GM19238 (cell line): ENCODE measurements at regions not wholly inside any gene's neighbourhood (a gene's known extent, or its start where the extent isn't known, plus 50 kb on each side); places are given as distances from the start of the nearest gene placed in this dataset.

Experiments
- DNase-seq: peaks from one replicate; pipeline ENCODE4 v3.0.0; 2011; ENCODE audit warnings: low spot score; ENCODE audit not compliant: insufficient read length

- DNase-seq: peak; percentile 1
These were observed 874.1 kb downstream of the GRM8 start for GRCh38 chr7:126378642-126379041.

- DNase-seq: no peak
These were observed 882.6 kb downstream of the GRM8 start for GRCh38 chr7:126370038-126370668.

DNA sequence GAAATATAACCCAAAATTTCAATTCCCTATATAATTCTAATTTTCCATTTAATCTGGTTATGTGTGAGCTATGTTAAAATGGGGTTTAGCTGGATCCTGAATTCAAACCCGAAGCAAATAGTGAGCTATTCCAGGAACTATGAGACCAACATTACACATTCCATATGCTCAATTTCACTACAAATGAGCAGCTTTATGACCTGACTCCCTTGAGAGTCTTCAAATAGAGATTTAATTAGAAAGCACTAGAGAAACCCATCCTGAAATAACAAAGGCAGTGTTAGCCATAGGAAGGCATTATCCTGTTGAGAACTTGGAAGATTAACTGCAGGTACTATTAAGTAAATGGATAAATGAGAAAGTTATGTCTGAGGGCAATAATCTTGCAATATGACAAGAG, 890.0 kb downstream of the GRM8 start:
- no peak for DNase-seq

- no peak for DNase-seq
These were observed 891.6 kb downstream of the GRM8 start for GRCh38 chr7:126361183-126361582.

DNA sequence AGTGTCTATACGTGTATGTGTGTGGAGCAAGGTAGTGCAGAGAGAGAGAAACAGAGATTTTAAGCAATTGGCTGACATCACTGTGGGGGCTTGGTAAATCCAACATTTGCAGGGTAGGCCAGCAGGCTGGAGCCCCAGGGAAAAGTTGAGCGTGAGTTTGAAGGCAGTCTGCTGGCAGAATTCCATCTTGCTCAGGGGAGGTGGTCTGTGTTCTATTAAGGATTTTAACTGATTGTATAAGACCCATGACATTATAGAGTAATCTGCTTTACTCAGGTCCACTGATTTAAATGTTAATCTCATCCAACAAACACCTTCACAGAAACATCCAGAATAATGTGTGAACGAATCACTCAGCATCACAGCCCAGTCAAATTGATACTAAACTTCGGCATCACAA, 912.9 kb downstream of the GRM8 start:
- no peak for DNase-seq

DNA sequence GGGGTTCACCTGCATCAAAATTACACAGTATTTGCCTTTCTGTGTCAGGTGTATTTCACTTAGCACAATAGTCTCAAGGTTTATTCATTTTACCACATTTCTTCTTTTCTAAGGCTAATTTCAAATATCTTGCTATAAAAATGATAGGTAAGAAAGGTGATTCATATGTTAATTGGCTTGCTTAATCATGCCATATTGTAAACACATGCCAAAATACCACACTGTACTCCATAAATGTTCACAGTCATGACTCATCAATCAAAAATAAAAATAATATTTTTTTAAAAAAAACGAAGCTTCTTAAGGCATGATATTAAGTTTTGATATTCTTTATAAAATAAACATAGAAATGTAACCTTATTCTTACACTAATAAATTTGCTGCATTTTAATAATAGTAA, 947.1 kb downstream of the GRM8 start:
- DNase-seq: no peak

DNA sequence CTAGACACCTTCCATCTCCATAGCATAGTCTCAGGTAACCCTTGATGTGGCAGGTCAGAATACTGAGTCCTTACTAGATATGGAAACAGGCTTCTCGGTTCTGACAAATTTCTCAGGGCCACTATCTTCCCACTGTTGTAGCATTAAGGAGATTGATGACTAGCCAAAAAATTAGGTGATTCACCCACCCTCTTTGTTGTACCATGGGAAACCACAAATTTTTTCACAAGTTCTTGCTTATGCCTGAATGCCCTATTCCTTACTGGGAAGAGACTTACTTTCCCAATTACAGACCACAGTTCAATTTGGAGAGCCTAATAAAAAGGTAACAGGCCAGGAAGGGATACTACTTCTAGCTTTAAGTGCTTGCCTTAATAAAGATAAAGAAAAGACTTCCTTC, 948.8 kb downstream of the GRM8 start:
- DNase-seq: no peak

GRCh38 chr7:126302639-126303038, 950.1 kb downstream of the GRM8 start:
- DNase-seq: no peak

DNA sequence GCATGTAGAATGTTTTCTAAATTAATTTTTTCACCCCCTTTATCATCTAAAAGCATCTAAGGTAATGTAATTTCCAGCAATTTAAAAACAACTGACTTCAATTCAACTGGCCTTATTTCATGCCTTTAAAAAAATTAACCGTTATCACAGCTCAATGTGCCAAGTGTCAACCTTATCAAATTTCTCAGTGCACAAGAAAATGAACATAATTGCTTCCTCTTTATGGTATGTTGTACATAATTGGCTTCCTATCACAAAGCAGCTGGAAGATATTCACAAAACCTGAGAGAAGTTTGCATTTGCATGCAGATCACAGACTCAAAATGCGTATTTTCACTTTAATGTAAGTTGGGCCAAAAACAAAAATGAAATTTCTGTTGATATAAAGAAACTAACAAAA, 966.4 kb downstream of the GRM8 start:
- no peak for DNase-seq

DNA sequence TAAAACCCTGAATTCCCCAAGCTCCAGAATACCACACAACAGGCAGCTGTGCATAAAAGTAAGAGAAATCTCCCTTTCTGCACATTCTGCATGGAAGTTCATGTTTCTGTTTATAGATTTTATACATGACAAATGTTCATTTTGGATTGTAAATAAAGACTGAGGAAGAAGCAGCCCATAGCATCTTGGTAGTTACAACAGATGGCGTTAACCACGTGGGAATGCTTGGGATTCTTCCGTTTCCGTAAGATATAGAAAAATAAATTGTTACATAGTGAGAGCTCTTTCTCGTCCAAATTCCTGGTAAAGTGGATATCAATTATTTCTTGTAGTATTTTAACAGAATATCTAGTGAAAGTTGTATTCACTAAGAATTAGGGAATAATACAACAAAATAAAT, 1016.5 kb downstream of the GRM8 start:
- no peak for DNase-seq

DNA sequence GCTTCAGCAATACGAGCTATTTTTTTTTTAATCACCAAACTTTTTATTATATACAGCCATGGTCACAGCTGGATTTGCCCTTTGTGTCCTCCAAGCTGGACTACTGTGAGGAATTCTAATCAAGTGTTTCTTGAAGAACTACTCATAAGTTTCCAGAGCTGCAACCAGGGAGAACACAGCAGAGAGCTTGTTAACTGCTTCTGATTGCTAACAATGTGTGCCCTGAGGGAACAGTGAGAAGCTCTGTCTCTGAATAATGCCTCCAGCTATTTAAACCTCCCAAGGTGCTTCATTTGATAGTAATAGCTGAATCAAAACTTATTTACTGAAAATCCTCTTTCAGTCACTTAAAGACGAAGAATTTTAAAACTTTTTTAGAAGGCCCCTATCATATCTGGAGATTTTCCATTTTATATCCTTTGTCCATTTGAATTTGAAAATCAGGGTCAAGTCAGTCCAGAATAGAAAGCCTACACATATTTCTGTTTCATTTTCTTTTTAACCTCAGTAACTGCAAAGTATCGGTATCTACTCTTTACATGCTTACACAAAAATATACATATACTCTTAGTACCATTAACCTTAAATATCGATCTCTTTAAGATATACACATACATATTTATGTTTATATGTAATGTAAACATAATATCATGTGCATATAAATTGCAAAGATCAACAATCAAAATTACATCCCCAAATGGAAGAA, 1024.2 kb downstream of the GRM8 start:
- DNase-seq: no peak

DNA sequence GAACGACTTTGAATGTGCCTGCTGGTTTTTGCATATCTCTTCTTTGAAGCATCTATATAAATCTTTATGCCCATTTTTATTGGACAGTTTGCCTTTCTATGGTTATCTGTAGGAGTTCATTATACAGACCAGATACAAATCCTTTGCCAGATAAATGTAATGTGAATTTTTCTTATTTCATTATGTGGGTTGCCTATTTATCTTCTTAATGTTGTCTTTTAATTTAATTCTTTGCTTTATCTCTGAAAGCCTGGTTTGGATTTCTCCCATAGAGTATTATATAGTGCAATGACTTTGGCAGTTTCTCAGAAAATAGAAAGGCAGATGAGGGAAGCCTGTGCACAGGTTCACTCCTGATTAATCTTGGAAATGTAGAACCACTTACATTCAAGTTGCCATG, 1025.1 kb downstream of the GRM8 start:
- DNase-seq: no peak

GRCh38 chr7:126227055-126227454, 1025.7 kb downstream of the GRM8 start:
- no peak for DNase-seq

- DNase-seq: no peak
These were observed 1029.0 kb downstream of the GRM8 start for GRCh38 chr7:126223729-126224128.

- DNase-seq: no peak
These were observed 1030.0 kb downstream of the GRM8 start for GRCh38 chr7:126222782-126223181.

GRCh38 chr7:126215785-126216184, 1037.0 kb downstream of the GRM8 start:
- no peak for DNase-seq

- DNase-seq: no peak
These were observed 1038.9 kb downstream of the GRM8 start for GRCh38 chr7:126213876-126214275.

DNA sequence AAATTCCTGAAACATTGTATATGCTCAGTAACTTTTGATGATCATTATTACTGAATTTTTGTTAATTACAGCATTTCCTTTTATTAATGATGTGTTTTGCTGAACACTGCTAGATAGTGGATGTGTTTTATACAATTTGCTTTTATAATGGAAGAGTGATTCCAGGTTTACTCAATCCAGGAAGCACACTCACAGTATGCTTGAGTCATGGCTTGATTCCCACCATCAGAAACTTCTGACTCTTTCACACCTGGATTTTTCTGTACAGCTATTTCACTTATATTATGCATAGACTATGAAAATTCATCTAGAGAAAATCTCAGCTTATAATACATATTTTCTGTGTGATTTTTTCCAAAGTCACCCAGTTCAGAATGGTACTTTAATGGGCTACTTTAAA, 1040.9 kb downstream of the GRM8 start:
- no peak for DNase-seq

GRCh38 chr7:126210707-126211106, 1042.0 kb downstream of the GRM8 start:
- no peak for DNase-seq

GRCh38 chr7:126203185-126203584, 1049.6 kb downstream of the GRM8 start:
- no peak for DNase-seq

DNA sequence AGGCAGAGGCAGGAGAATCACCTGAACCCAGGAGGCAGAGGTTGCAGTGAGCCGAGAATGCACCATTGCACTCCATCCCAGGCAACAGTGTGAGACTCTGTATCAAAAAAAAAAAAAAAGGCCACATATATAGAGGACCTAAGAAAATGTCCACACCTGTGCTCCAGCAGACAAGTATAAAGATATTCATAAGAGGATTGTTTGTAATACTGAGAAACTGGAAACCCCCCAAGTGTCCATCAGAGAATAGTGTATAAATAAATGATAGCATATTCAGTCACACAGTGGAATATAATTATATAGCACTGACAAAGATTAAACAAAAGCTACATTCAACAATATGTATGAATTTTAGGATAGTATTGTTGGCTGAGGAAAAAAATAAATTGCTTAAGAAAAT, 1050.6 kb downstream of the GRM8 start:
- DNase-seq: no peak

- DNase-seq: no peak
These were observed 1066.7 kb downstream of the GRM8 start for GRCh38 chr7:126185959-126186580.

- no peak for DNase-seq
These were observed 1072.8 kb downstream of the GRM8 start for GRCh38 chr7:126179916-126180315.
